SK-N-SH (cell line): ENCODE measurements at regions not wholly inside any gene's neighbourhood (a gene's known extent, or its start where the extent isn't known, plus 50 kb on each side); places are given as distances from the start of the nearest gene placed in this dataset.

Experiments
- CTCF ChIA-PET: fragments of 300-600, 350-600 bp; formaldehyde crosslinking; extraction: SDS; loops from one replicate; lab custom pipeline; 2021; lab: Yijun Ruan, JAX
- POLR2A ChIA-PET: fragments of 350-600 bp; sonication (Branson Sonifier 250); formaldehyde crosslinking; extraction: SDS; loops from one replicate; lab custom pipeline; 2020; ENCODE audit warnings: antibody characterized with exemption, inconsistent platforms; lab: Yijun Ruan, JAX
- DNase-seq: peaks from one replicate; pipeline ENCODE4 v3.0.0; 2012
- H2AFZ ChIP-seq: fragments of 200-600 bp; sonication (generic); 2 replicates; pipeline ENCODE4 v1.8.1; 2016; ENCODE audit warnings: antibody characterized with exemption, mild to moderate bottlenecking, low read depth
- H3F3A ChIP-seq: fragments of 200-600 bp; sonication (generic); replicated peaks from 2 replicates; pipeline ENCODE3; 2016; ENCODE audit warnings: antibody characterized with exemption, mild to moderate bottlenecking; ENCODE audit not compliant: insufficient read depth
- H3K27ac ChIP-seq, 2 experiments: fragments of 200-500 bp in 1 of 2; fragments of 200-600 bp in 1 of 2; sonication (Bioruptor generic) in 1 of 2; sonication (generic), shearing (Covaris generic) in 1 of 2; 2 replicates each; pipeline versions ENCODE4 v1.5.1 to v1.6.1; 2014 to 2016; ENCODE audit warnings: low read depth in 2 of 2, inconsistent platforms in 1 of 2, low read length in 1 of 2, mild to moderate bottlenecking in 1 of 2, mixed read lengths in 1 of 2
- H3K27me3 ChIP-seq: fragments of 200-600 bp; sonication (generic), shearing (Covaris generic); 2 replicates; pipeline ENCODE4 v1.6.1; 2016; ENCODE audit warnings: mixed run types; ENCODE audit not compliant: insufficient read depth
- H3K36me3 ChIP-seq, 2 experiments: fragments of 200-500 bp in 1 of 2; fragments of 200-600 bp in 1 of 2; sonication (Bioruptor generic) in 1 of 2; sonication (generic) in 1 of 2; replicated peaks in 1 of 2; 2 replicates each; pipeline versions ENCODE3 to v1.5.1; 2014 to 2016; ENCODE audit warnings: low read length in 1 of 2, mild to moderate bottlenecking in 1 of 2; ENCODE audit not compliant: insufficient read depth in 2 of 2, control insufficient read depth in 1 of 2
- H3K4me1 ChIP-seq, 2 experiments: fragments of 200-500 bp in 1 of 2; fragments of 200-600 bp in 1 of 2; sonication (Bioruptor generic) in 1 of 2; sonication (generic), shearing (Covaris generic) in 1 of 2; 2 replicates each; pipeline versions ENCODE4 v1.5.1 to v1.6.1; 2014 to 2016; ENCODE audit warnings: low read depth in 1 of 2, low read length in 1 of 2, mixed run types in 1 of 2; ENCODE audit not compliant: insufficient read depth in 2 of 2, control insufficient read depth in 1 of 2
- H3K4me2 ChIP-seq: fragments of 200-600 bp; sonication (generic), shearing (Covaris generic); 2 replicates; pipeline ENCODE4 v1.6.1; 2017; ENCODE audit warnings: mixed run types
- H3K4me3 ChIP-seq, 2 experiments: fragments of 200-500 bp in 1 of 2; fragments of 200-600 bp in 1 of 2; sonication (Bioruptor generic) in 1 of 2; sonication (generic), shearing (Covaris generic) in 1 of 2; 2 replicates each; pipeline versions ENCODE4 v1.5.1 to v1.8.1; 2014 to 2016; ENCODE audit warnings: low read depth in 2 of 2, inconsistent platforms in 1 of 2, low read length in 1 of 2, mild to moderate bottlenecking in 1 of 2, mixed read lengths in 1 of 2, moderate library complexity in 1 of 2
- H3K79me2 ChIP-seq: fragments of 200-600 bp; sonication (generic); 2 replicates; pipeline ENCODE4 v1.8.1; 2017; ENCODE audit warnings: mild to moderate bottlenecking; ENCODE audit not compliant: insufficient read depth
- H3K9ac ChIP-seq: fragments of 200-600 bp; sonication (generic); 2 replicates; pipeline ENCODE4 v1.6.1; 2017; ENCODE audit warnings: mixed run types
- H3K9me2 ChIP-seq: fragments of 200-600 bp; sonication (generic); 2 replicates; pipeline ENCODE4 v1.6.1; 2017; ENCODE audit warnings: mixed run types
- H3K9me3 ChIP-seq: fragments of 200-600 bp; sonication (generic); 2 replicates; pipeline ENCODE4 v1.6.1; 2017; ENCODE audit warnings: mixed run types, mild to moderate bottlenecking, moderate library complexity
- H4K20me1 ChIP-seq: fragments of 200-600 bp; sonication (generic); 2 replicates; pipeline ENCODE4 v1.6.1; 2017; ENCODE audit warnings: mild to moderate bottlenecking, mixed run types; ENCODE audit not compliant: insufficient read depth
- CHD2 ChIP-seq: fragments of 150-350 bp; IDR thresholded peaks from 2 replicates; pipeline ENCODE4 v1.6.1; 2018; ENCODE audit warnings: low read length; ENCODE audit not compliant: partially characterized antibody
- EP300 ChIP-seq, 2 experiments: IDR thresholded peaks; 2 replicates each; pipeline versions ENCODE4 v1.4.0 to v1.6.1; 2012; ENCODE audit warnings: borderline replicate concordance in 1 of 2, low read depth in 1 of 2, low read length in 1 of 2
- FOXM1 ChIP-seq: IDR thresholded peaks from 2 replicates; pipeline ENCODE4 v1.4.0; 2012; ENCODE audit warnings: low read depth, mild to moderate bottlenecking
- MEF2A ChIP-seq: IDR thresholded peaks from 2 replicates; pipeline ENCODE4 v1.4.0; 2012; ENCODE audit warnings: low read depth, borderline replicate concordance
- NRF1 ChIP-seq: IDR thresholded peaks from 2 replicates; pipeline ENCODE4 v1.6.1; 2012; ENCODE audit warnings: low read depth, mild to moderate bottlenecking, low read length
- RCOR1 ChIP-seq: fragments of 150-350 bp; IDR thresholded peaks from 2 replicates; pipeline ENCODE4 v1.6.1; 2017; ENCODE audit warnings: antibody characterized with exemption, low read length
- RXRA ChIP-seq: IDR thresholded peaks from 2 replicates; pipeline ENCODE4 v1.4.0; 2012; ENCODE audit warnings: low read depth, mild to moderate bottlenecking, borderline replicate concordance
- SMC3 ChIP-seq: IDR thresholded peaks from 2 replicates; pipeline ENCODE4 v1.6.1; 2012; ENCODE audit warnings: low read depth, low read length, improper control_type of control experiment
- TAF1 ChIP-seq: IDR thresholded peaks from 2 replicates; pipeline ENCODE4 v1.6.1; 2012; ENCODE audit warnings: low read depth, mild to moderate bottlenecking, low read length, moderate library complexity, borderline replicate concordance
- TCF12 ChIP-seq: IDR thresholded peaks from 2 replicates; pipeline ENCODE4 v1.4.0; 2012
- TEAD4 ChIP-seq: IDR thresholded peaks from 2 replicates; pipeline ENCODE4 v1.4.0; 2012; ENCODE audit warnings: mild to moderate bottlenecking, borderline replicate concordance; ENCODE audit not compliant: insufficient read depth
- YY1 ChIP-seq: IDR thresholded peaks from 2 replicates; pipeline ENCODE4 v1.4.0; 2012; ENCODE audit warnings: low read depth, mild to moderate bottlenecking
- WGBS: methylation state at CpG from one replicate; pipeline ENCODE4 v1.1.6; 2017; ENCODE audit warnings: low lambda C conversion rate; 5-methylcytosine and 5-hydroxymethylcytosine counted together
- TF ChIP-seq, protein P1 (sequence below): fragments of 150-350 bp; IDR thresholded peaks from 2 replicates; pipeline ENCODE4 v1.6.1; 2017; ENCODE audit warnings: antibody characterized with exemption, low read length, low read depth, borderline replicate concordance
- TF ChIP-seq, protein P2 (sequence below): IDR thresholded peaks from 2 replicates; pipeline ENCODE4; 2012
- TF ChIP-seq, protein P3 (sequence below): IDR thresholded peaks from 2 replicates; pipeline ENCODE4 v1.6.1; 2012; ENCODE audit warnings: mild to moderate bottlenecking, low read depth, low read length, moderate library complexity

DNA sequence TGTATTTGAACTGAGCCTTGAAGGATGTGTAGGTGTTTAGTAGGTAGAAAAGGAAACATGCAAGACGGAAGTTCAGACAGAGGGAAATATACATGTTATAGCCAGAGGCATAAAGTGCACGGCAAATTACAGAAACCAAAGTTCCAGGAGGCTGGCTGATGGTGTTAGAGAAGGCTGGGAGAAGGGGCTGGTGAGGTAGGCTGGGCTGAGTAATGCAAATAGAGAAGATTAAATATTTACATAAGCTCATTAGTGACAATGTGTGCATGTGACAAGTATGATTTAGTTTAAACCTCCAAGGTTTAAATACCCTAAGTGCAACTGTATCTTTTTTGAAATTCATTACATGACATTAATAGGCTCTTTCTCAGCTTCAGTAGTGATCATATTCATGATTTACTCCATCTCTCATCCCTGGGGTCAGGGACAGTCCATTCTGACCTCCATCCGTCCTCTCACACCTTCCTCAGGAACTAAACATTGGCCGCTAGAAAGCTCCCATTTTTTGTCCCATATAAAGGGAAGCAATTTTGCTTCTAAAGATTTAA lies 399.8 kb upstream of the SALL1 start:
- no peaks in the 10 kb centered on the region for H3K36me3 ChIP-seq
- no peak for TF ChIP-seq TCF12
- TF ChIP-seq FOXM1, result no peak
- TF ChIP-seq, protein P1, sequence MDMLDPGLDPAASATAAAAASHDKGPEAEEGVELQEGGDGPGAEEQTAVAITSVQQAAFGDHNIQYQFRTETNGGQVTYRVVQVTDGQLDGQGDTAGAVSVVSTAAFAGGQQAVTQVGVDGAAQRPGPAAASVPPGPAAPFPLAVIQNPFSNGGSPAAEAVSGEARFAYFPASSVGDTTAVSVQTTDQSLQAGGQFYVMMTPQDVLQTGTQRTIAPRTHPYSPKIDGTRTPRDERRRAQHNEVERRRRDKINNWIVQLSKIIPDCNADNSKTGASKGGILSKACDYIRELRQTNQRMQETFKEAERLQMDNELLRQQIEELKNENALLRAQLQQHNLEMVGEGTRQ, result no peak
- no peak for TF ChIP-seq RCOR1
- TF ChIP-seq, protein P2, sequence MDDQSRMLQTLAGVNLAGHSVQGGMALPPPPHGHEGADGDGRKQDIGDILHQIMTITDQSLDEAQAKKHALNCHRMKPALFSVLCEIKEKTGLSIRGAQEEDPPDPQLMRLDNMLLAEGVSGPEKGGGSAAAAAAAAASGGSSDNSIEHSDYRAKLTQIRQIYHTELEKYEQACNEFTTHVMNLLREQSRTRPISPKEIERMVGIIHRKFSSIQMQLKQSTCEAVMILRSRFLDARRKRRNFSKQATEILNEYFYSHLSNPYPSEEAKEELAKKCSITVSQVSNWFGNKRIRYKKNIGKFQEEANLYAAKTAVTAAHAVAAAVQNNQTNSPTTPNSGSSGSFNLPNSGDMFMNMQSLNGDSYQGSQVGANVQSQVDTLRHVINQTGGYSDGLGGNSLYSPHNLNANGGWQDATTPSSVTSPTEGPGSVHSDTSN, result no peak
- no peak for TF ChIP-seq CHD2
- no peak for TF ChIP-seq TAF1
- TF ChIP-seq YY1, result no peak
- no peak for TF ChIP-seq NRF1
- TF ChIP-seq MEF2A, result no peak
- no peak for TF ChIP-seq EP300 (IDR thresholded peaks at IDR 0.05; ENCODE audit: borderline replicate concordance in 1 of 2, low read depth in 1 of 2, low read length in 1 of 2)
- no peak for TF ChIP-seq TEAD4
- no peak for TF ChIP-seq RXRA
- TF ChIP-seq SMC3, result no peak
- TF ChIP-seq, protein P3, sequence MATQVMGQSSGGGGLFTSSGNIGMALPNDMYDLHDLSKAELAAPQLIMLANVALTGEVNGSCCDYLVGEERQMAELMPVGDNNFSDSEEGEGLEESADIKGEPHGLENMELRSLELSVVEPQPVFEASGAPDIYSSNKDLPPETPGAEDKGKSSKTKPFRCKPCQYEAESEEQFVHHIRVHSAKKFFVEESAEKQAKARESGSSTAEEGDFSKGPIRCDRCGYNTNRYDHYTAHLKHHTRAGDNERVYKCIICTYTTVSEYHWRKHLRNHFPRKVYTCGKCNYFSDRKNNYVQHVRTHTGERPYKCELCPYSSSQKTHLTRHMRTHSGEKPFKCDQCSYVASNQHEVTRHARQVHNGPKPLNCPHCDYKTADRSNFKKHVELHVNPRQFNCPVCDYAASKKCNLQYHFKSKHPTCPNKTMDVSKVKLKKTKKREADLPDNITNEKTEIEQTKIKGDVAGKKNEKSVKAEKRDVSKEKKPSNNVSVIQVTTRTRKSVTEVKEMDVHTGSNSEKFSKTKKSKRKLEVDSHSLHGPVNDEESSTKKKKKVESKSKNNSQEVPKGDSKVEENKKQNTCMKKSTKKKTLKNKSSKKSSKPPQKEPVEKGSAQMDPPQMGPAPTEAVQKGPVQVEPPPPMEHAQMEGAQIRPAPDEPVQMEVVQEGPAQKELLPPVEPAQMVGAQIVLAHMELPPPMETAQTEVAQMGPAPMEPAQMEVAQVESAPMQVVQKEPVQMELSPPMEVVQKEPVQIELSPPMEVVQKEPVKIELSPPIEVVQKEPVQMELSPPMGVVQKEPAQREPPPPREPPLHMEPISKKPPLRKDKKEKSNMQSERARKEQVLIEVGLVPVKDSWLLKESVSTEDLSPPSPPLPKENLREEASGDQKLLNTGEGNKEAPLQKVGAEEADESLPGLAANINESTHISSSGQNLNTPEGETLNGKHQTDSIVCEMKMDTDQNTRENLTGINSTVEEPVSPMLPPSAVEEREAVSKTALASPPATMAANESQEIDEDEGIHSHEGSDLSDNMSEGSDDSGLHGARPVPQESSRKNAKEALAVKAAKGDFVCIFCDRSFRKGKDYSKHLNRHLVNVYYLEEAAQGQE, result no peak
- H2AFZ ChIP-seq, result no peak overlapping the region
- no peak overlapping the region for H3K4me2 ChIP-seq
- no peaks in the 10 kb centered on the region for H3K9me3 ChIP-seq
- no peak overlapping the region for H3K9ac ChIP-seq
- H3K9me2 ChIP-seq, result no peaks in the 10 kb centered on the region
- CTCF ChIA-PET, result no interaction called here
- H3K79me2 ChIP-seq, result no peaks in the 10 kb centered on the region
- POLR2A ChIA-PET, result no interaction called here
- DNase-seq, result no peak
- no peaks in the 10 kb centered on the region for H3K4me1 ChIP-seq
- H3F3A ChIP-seq, result no peaks in the 10 kb centered on the region
- no peaks in the 10 kb centered on the region for H4K20me1 ChIP-seq
- H3K27ac ChIP-seq, result no peak overlapping the region
- H3K27me3 ChIP-seq, result no peaks in the 10 kb centered on the region
- H3K4me3 ChIP-seq, result no peak overlapping the region
- 80% methylated on average over 4 of the region's 4 CpGs for WGBS
